ENCODE measurements at regions not wholly inside any gene's neighbourhood (a gene's known extent, or its start where the extent isn't known, plus 50 kb on each side); places are given as distances from the start of the nearest gene placed in this dataset.

DNA sequence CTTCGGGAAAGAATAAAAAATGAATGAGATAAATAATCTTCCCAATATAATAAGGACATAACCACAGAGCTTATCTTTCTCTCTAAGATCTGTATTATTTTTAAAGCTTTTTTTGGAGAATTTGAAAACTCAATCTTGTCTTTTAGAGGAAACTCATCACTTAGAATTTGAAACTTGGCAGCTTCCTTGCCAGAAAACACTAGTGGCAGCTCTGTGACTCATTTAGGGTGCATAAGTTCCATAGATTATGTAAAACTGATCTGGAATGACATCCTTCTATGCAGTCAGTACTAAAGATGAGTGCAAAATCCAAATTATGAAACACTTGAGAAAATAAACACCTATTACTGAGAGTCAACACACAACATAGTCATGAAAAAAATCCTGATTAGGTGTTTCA is 848.0 kb downstream of the DACH1 start:
- TF ChIP-seq, protein P1, sequence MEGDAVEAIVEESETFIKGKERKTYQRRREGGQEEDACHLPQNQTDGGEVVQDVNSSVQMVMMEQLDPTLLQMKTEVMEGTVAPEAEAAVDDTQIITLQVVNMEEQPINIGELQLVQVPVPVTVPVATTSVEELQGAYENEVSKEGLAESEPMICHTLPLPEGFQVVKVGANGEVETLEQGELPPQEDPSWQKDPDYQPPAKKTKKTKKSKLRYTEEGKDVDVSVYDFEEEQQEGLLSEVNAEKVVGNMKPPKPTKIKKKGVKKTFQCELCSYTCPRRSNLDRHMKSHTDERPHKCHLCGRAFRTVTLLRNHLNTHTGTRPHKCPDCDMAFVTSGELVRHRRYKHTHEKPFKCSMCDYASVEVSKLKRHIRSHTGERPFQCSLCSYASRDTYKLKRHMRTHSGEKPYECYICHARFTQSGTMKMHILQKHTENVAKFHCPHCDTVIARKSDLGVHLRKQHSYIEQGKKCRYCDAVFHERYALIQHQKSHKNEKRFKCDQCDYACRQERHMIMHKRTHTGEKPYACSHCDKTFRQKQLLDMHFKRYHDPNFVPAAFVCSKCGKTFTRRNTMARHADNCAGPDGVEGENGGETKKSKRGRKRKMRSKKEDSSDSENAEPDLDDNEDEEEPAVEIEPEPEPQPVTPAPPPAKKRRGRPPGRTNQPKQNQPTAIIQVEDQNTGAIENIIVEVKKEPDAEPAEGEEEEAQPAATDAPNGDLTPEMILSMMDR (IDR thresholded peaks at IDR 0.05; ENCODE audit: insufficient read depth, low read length, poor library complexity, severe bottlenecking) = no peak
- no peak for TF ChIP-seq EZH2phosphoT487 (conservative IDR thresholded peaks at IDR 0.05; ENCODE audit: low read length)
